ENCODE measurements at regions not wholly inside any gene's neighbourhood (a gene's known extent, or its start where the extent isn't known, plus 50 kb on each side); places are given as distances from the start of the nearest gene placed in this dataset.
A peak's percentile ranks its signal among the peaks of the same experiment; 100 is the strongest.

DNA sequence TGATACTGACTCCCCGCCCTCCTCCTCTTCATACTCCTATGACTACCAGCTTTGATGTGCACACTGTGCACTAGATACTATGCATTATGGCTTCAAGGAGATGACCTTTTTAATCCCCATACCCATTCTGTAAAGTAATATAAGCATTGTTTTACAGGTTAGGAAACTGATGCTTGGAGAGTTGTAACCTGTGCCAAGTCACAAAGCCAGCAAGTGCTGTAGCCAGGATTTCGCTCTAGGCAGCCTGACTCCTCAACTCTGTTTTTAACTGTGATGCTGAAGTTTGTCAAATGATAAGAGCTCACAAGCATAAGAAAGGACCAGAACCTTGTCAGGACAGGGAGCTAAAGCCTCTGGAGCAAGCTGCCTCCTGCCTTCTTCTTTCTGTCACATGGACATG lies 461.3 kb downstream of the TMEM232 start:
- Histone ChIP-seq H3K4me1 (replicated peaks in 1 of 4; ENCODE audit: control insufficient read depth in 3 of 4, insufficient read depth in 4 of 4, low read length in 3 of 4) (peaks cover 0 to 3% (median 0%) of the 10 kb centered on the region in 4 experiments; a peak in 1 of 7 replicates), H4K5ac (ENCODE audit: insufficient read length, low read depth, low read length) (no peak overlapping the region), H2BK5ac (ENCODE audit: low read depth, low read length) (no peak overlapping the region), H3K14ac (ENCODE audit: insufficient read length) (no peak overlapping the region), H2BK120ac (replicated peaks; ENCODE audit: low read depth, low read length) (no peak overlapping the region), H3K56ac (replicated peaks; ENCODE audit: insufficient read length, low read depth, low read length) (no peak overlapping the region), H3K4ac (replicated peaks; ENCODE audit: insufficient read length, low read depth, low read length) (no peak overlapping the region), H2BK20ac (ENCODE audit: low read length) (0 out of 2 replicates have a peak overlapping the region, but pooled peaks have one; percentile 35), H3K27ac (ENCODE audit: low read depth, low read length) (no peak overlapping the region), H3K9ac (replicated peaks in 1 of 4; ENCODE audit: extremely low read depth in 1 of 4, low read depth in 3 of 4, low read length in 3 of 4) (no peak overlapping the region), H2BK15ac (ENCODE audit: low read length) (no peak overlapping the region), H4K8ac (ENCODE audit: extremely low read depth, insufficient read depth, low read length) (no peak overlapping the region), H3K23ac (ENCODE audit: insufficient read length) (no peak overlapping the region), H3K23me2 (ENCODE audit: low read depth, low read length) (no peaks in the 10 kb centered on the region), H3K27me3 (replicated peaks in 1 of 4; ENCODE audit: control insufficient read depth in 3 of 4, extremely low read depth in 1 of 4, insufficient read depth in 3 of 4, low read length in 3 of 4) (no peaks in the 10 kb centered on the region), H3K4me2 (ENCODE audit: insufficient read depth in 1 of 2, low read depth in 2 of 2, low read length in 2 of 2) (no peak overlapping the region), H3K4me3 (ENCODE audit: extremely low read depth in 1 of 4, insufficient read depth in 2 of 4, low read depth in 3 of 4, low read length in 4 of 4) (no peak overlapping the region), H3K79me1 (ENCODE audit: low read depth, low read length) (no peaks in the 10 kb centered on the region), H4K91ac (replicated peaks; ENCODE audit: insufficient read length, low read length) (no peak overlapping the region), H3K79me2 (ENCODE audit: control insufficient read depth in 1 of 2, insufficient read depth in 2 of 2, low read length in 2 of 2) (no peaks in the 10 kb centered on the region), H2AK5ac (ENCODE audit: low read depth, low read length) (no peak overlapping the region), H3K9me3 (ENCODE audit: insufficient read depth in 2 of 2, low read depth in 1 of 2, low read length in 1 of 2) (no peaks in the 10 kb centered on the region), H2BK12ac (ENCODE audit: low read depth, low read length) (no peak overlapping the region), H4K20me1 (replicated peaks in 1 of 2; ENCODE audit: control insufficient read depth in 1 of 2, insufficient read depth in 2 of 2, low read length in 2 of 2) (no peaks in the 10 kb centered on the region), H3K18ac (ENCODE audit: extremely low read depth, low read length) (no peak overlapping the region), H2AFZ (ENCODE audit: low read length) (no peak overlapping the region), H3K36me3 (ENCODE audit: control insufficient read depth in 2 of 4, insufficient read depth in 4 of 4, low read length in 3 of 4) (no peaks in the 10 kb centered on the region)
- DNase-seq (ENCODE audit: low read depth in 1 of 2, low spot score in 2 of 2) (no peak), FAIRE-seq (no peak)
- ChIA-PET POLR2A (ENCODE audit: partially characterized antibody) (no interaction called here), CTCF (ENCODE audit: partially characterized antibody) (interaction anchor here (1.2 kb wide), 1 partner anchor 18 kb away, joined by 4 read pairs; no protein-coding TSS in a partner anchor)
- 87% methylated on average over 2 of the region's 2 CpGs; no CpG with 5 or more reads in 1 of the 2 experiments for WGBS, 2 experiments (ENCODE audit: extremely low coverage in 1 of 2, insufficient coverage in 1 of 2, insufficient read length in 1 of 2, insufficient replicate concordance in 2 of 2, low coverage in 1 of 2, low lambda C conversion rate in 2 of 2, missing lambda C conversion rate in 1 of 2)
- TF ChIP-seq BRCA1 (IDR thresholded peaks at IDR 0.05; ENCODE audit: low read depth, low read length) (no peak), NANOG (IDR thresholded peaks at IDR 0.05; ENCODE audit: insufficient read depth, low read depth, low read length, poor library complexity, severe bottlenecking) (no peak), BACH1 (IDR thresholded peaks at IDR 0.05; ENCODE audit: low read length) (no peak), ATF2 (IDR thresholded peaks at IDR 0.05; ENCODE audit: low read length) (no peak), SUZ12 (IDR thresholded peaks at IDR 0.05; ENCODE audit: low read length) (no peak)
